ENCODE measurements at regions not wholly inside any gene's neighbourhood (a gene's known extent, or its start where the extent isn't known, plus 50 kb on each side); places are given as distances from the start of the nearest gene placed in this dataset.

- DNase-seq (ENCODE audit: low spot score): no peak
Observed at GRCh38 chr15:91473894-91474545, 374.0 kb downstream of the SV2B start.

GRCh38 chr15:91476861-91477260, 376.6 kb upstream of the SLCO3A1 start:
- DNase-seq (ENCODE audit: low spot score): no peak

- DNase-seq (ENCODE audit: low spot score): no peak
Observed at GRCh38 chr15:91478717-91479191, 374.8 kb upstream of the SLCO3A1 start.

- no peak for DNase-seq (ENCODE audit: low spot score)
Observed at GRCh38 chr15:91480426-91480825, 373.1 kb upstream of the SLCO3A1 start.

- DNase-seq (ENCODE audit: low spot score): no peak
Observed at GRCh38 chr15:91482799-91483198, 370.7 kb upstream of the SLCO3A1 start.

- no peak for DNase-seq (ENCODE audit: low spot score)
Observed at GRCh38 chr15:91484141-91484540, 369.4 kb upstream of the SLCO3A1 start.

- no peak for DNase-seq (ENCODE audit: low spot score)
Observed at GRCh38 chr15:91488452-91488851, 365.1 kb upstream of the SLCO3A1 start.

GRCh38 chr15:91490211-91490610, 363.3 kb upstream of the SLCO3A1 start:
- no peak for DNase-seq (ENCODE audit: low spot score)

GRCh38 chr15:91491101-91491950, 362.2 kb upstream of the SLCO3A1 start:
- DNase-seq (ENCODE audit: low spot score): no peak

- DNase-seq (ENCODE audit: low spot score): no peak
Observed at GRCh38 chr15:91496754-91497691, 356.5 kb upstream of the SLCO3A1 start.

- no peak for DNase-seq (ENCODE audit: low spot score)
Observed at GRCh38 chr15:91498046-91498748, 355.3 kb upstream of the SLCO3A1 start.

GRCh38 chr15:91498749-91499062, 354.8 kb upstream of the SLCO3A1 start:
- DNase-seq (ENCODE audit: low spot score): no peak

GRCh38 chr15:91499774-91500383, 353.6 kb upstream of the SLCO3A1 start:
- no peak for DNase-seq (ENCODE audit: low spot score)

- no peak for DNase-seq (ENCODE audit: low spot score)
Observed at GRCh38 chr15:91508633-91509032, 344.9 kb upstream of the SLCO3A1 start.

GRCh38 chr15:91514147-91514546, 339.4 kb upstream of the SLCO3A1 start:
- no peak for DNase-seq (ENCODE audit: low spot score)

GRCh38 chr15:91515188-91515754, 338.2 kb upstream of the SLCO3A1 start:
- no peak for DNase-seq (ENCODE audit: low spot score)

- no peak for DNase-seq (ENCODE audit: low spot score)
Observed at GRCh38 chr15:91516866-91517265, 336.6 kb upstream of the SLCO3A1 start.

- peak; percentile 9 for DNase-seq (ENCODE audit: low spot score)
Observed at GRCh38 chr15:91517491-91518200, 335.9 kb upstream of the SLCO3A1 start.

GRCh38 chr15:91520850-91521249, 332.7 kb upstream of the SLCO3A1 start:
- DNase-seq (ENCODE audit: low spot score): no peak

- no peak for DNase-seq (ENCODE audit: low spot score)
Observed at GRCh38 chr15:91521548-91521947, 332.0 kb upstream of the SLCO3A1 start.

Measured in SW480 (cell line).